Astrocyte of the spinal cord (primary cell): ENCODE measurements at regions not wholly inside any gene's neighbourhood (a gene's known extent, or its start where the extent isn't known, plus 50 kb on each side); places are given as distances from the start of the nearest gene placed in this dataset.

ENCODE experiments used
- DNase-seq: peaks from one replicate; pipeline ENCODE4 v3.0.0; 2011; ENCODE audit warnings: low read depth, low spot score
- H3K4me3 ChIP-seq: 2 replicates; pipeline ENCODE4 v1.5.1; 2011; ENCODE audit warnings: low read depth, mild to moderate bottlenecking, low read length, moderate library complexity
- in situ Hi-C: cut with HindIII; loops from 2 replicates; pipeline ENCODE4 v1.10.0; 2017; ENCODE audit warnings: low sequenced_read_pairs
- TF ChIP-seq, protein P1 (sequence below): IDR thresholded peaks from 2 replicates; pipeline ENCODE4 v1.5.1; 2012; ENCODE audit warnings: low read depth, mild to moderate bottlenecking, low read length, inconsistent platforms

DNA sequence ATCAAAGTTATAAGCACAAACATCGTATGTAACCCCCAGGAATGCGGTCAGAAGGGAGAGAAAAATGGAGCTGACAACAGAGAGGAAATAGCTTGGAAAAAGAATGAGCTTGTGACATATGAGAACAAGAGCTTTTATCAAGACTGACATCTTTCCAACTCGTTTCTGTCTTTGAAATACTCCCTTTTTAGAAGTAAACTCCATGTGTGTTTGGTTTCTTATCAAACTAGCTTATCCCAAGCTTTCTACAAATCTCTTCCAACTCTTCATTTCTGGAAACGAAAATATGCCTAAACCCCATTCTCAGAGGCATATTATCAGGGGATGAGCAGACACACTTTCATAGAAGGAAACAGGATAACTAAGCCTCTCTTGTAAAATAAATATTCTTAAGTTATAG lies 235.4 kb downstream of the NAF1 start:
- TF ChIP-seq, protein P1, sequence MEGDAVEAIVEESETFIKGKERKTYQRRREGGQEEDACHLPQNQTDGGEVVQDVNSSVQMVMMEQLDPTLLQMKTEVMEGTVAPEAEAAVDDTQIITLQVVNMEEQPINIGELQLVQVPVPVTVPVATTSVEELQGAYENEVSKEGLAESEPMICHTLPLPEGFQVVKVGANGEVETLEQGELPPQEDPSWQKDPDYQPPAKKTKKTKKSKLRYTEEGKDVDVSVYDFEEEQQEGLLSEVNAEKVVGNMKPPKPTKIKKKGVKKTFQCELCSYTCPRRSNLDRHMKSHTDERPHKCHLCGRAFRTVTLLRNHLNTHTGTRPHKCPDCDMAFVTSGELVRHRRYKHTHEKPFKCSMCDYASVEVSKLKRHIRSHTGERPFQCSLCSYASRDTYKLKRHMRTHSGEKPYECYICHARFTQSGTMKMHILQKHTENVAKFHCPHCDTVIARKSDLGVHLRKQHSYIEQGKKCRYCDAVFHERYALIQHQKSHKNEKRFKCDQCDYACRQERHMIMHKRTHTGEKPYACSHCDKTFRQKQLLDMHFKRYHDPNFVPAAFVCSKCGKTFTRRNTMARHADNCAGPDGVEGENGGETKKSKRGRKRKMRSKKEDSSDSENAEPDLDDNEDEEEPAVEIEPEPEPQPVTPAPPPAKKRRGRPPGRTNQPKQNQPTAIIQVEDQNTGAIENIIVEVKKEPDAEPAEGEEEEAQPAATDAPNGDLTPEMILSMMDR, result no peak
- no peak for DNase-seq
- in situ Hi-C loops, result no loop called here
- H3K4me3 ChIP-seq, result no peak overlapping the region

- H3K4me3 ChIP-seq, result no peak overlapping the region
- TF ChIP-seq, protein P1, result no peak
- in situ Hi-C loops, result no loop called here
- DNase-seq, result no peak
Observed at GRCh38 chr4:162921178-162921785, 245.4 kb downstream of the NAF1 start.

DNA sequence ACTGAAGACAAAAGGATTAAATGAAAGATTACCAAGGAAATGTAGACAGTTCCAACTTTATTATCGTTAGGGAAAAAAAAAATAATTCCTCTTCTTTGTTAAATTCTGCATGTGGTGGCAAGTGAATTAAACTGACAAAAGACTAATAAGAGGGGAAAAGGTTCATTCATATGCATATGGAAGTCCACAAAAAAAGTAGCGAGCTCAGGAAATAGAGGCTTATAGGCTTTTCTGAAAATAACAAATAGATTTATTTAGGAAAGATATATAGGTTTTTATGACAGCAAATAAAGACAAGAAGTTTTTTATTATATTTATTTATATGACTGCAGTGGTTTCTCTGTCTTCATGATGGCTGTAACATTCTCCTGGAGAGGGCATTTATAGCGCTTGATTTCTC lies 246.0 kb downstream of the NAF1 start:
- in situ Hi-C loops, result no loop called here

GRCh38 chr4:162912482-162912881 lies 254.2 kb downstream of the NAF1 start:
- DNase-seq, result no peak
- in situ Hi-C loops, result no loop called here
- TF ChIP-seq, protein P1, result no peak
- H3K4me3 ChIP-seq, result no peak overlapping the region

More for the DNA sequence above, 246.0 kb downstream of the NAF1 start:
- TF ChIP-seq, protein P1, result no peak
- DNase-seq, result no peak
- H3K4me3 ChIP-seq, result no peak overlapping the region

- TF ChIP-seq, protein P1, result no peak
- DNase-seq, result no peak
- in situ Hi-C loops, result no loop called here
- H3K4me3 ChIP-seq, result no peak overlapping the region
Observed at GRCh38 chr4:162911349-162911748, 255.3 kb downstream of the NAF1 start.

DNA sequence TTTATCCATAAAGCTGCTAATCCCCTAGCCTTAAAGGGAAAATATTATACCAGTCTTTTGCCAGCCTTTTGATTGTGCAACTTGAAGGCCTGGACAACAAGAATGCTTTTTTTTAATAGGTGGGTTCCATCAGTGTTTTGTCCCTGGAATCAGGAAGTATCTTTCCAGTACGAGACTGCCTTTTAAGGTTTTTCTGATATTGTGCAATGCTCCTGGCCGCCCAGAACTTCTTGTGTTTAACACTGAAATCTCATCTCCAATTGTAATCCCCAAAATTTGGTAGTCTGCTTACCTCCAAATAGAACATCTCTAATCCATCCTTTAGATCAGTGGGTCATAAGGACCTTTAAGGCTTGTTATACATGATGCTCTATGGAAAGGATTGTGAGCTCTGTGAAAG lies 256.7 kb downstream of the NAF1 start:
- DNase-seq, result no peak
- no peak overlapping the region for H3K4me3 ChIP-seq
- TF ChIP-seq, protein P1, result no peak
- in situ Hi-C loops, result no loop called here
